ENCODE measurements at regions not wholly inside any gene's neighbourhood (a gene's known extent, or its start where the extent isn't known, plus 50 kb on each side); places are given as distances from the start of the nearest gene placed in this dataset.
"Not testable (repeated sequence)": the region's sequence is repeated elsewhere in the genome, so short reads cannot be mapped to it uniquely, and the experiment has no call there.

DNA sequence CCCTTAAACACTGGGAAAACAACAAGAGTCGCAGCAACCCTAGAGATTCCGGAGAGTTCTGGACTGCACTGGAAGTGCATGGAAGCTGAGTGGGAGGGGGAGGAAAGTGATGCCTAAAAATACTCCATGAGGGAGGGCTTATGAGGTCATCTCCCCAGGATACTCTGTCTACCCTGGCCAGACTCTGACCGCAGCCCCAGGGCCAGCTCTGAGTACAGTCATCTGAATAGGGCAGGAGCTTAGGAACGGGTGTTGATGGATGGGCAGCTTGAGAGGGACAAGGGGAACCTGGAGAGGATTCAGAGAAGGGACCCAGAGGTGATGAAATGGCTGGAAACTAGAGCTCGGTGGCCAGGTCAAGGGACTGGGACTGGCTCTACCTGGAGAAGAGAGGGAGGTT, 79.3 kb upstream of the IGFBP5 start:
- peak; percentile 69 for DNase-seq

- peak; percentile 21 for DNase-seq
Observed at GRCh38 chr2:216774180-216774579, 78.8 kb upstream of the IGFBP5 start.

GRCh38 chr2:216773072-216773471, 77.7 kb upstream of the IGFBP5 start:
- DNase-seq: no peak

GRCh38 chr2:216770717-216771116, 75.4 kb upstream of the IGFBP5 start:
- no peak for DNase-seq

- DNase-seq: no peak
Observed at GRCh38 chr2:216770050-216770449, 74.7 kb upstream of the IGFBP5 start.

- no peak for DNase-seq
Observed at GRCh38 chr2:216769626-216770025, 74.3 kb upstream of the IGFBP5 start.

GRCh38 chr2:216768908-216769411, 73.6 kb upstream of the IGFBP5 start:
- no peak for DNase-seq

DNA sequence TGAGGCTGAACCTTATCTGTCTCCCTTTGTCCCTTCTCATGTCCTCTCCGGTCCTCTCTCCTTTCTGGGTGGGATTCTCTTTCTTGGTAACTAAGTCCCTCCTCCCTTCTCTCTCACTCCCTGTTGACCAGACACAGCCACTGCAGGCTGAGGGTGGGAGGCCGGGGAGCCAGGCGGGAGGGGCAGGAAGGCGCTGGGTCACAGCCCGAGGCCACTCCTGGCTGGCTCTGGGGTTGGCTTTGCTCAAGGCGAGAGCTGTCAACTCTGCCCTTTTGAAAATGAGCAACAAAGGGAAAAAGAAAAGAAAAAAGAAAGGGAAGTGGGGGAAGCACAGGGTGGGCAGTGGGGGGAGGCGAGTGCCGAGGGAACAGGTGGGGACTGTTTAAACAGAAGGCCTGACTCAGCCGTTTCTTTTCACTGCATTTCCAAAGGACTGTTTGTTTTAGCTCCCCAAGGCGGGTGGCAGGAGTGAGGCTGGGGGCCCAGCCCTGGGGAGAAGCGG, 70.5 kb upstream of the IGFBP5 start:
- no peak for DNase-seq

GRCh38 chr2:216763396-216763795, 68.0 kb upstream of the IGFBP5 start:
- no peak for DNase-seq

- DNase-seq: no peak
Observed at GRCh38 chr2:216761809-216762208, 66.5 kb upstream of the IGFBP5 start.

- DNase-seq: no peak
Observed at GRCh38 chr2:216761133-216761532, 65.8 kb upstream of the IGFBP5 start.

- DNase-seq: no peak
Observed at GRCh38 chr2:216758256-216759155, 63.2 kb upstream of the IGFBP5 start.

DNA sequence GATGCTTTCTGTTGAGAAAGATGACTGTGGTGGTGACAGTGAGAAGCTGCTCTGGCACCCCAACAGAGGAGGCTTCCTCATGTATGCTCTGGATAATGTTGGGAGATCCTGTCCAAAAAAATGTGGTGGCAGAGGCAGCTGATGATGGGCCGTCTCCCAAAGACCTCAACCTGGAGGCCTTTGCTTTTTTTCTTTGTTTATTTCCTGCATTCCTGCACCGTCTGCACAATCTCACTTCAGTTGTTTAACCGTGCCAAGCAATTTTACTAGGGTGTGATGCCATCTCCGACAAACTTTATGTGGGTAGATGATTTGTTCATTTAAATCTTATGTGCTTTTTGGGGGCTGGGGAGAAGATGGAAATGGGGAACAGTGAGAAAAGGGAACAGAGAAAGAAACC, 62.2 kb upstream of the IGFBP5 start:
- no peak for DNase-seq

DNA sequence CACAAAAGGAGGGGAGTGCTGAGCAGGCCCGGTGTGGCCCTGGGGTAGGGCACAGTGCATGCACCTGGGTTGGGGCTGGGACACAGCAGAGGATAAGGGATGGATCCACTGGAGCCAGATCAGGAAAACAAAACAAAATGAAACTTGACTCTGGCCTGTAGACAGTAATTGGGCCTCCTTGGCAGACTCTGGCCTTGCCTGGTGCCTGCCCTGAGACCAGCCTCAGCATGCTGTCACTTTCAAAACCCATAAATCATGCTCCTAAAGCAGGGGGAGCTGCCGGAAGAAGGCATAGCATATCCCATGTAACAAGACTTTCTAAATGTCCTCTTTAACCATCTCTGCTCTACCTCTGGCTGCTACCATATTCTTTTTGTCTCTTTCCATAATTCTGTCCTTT, 61.1 kb upstream of the IGFBP5 start:
- no peak for DNase-seq

GRCh38 chr2:216754812-216755211, 59.5 kb upstream of the IGFBP5 start:
- no peak for DNase-seq

DNA sequence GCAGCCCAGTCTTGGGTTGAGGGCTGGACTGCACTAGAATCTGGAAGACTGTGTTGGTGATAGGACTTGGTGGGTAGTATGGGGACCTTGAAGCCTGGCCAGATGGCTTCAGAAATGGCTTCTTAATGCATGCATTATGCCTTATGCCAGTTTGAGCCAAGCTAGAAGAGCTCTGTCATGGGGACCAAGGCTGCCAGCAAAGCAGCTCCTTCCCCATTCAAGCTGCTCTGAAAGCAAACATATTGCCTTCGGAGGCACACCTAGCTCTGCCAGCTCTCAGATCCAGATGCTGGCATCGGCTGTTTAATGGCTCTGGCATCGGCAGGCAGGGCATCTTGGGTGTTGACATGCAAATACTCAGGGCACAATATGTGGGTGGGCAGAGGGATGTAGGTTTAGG, 59.0 kb upstream of the IGFBP5 start:
- no peak for DNase-seq

DNA sequence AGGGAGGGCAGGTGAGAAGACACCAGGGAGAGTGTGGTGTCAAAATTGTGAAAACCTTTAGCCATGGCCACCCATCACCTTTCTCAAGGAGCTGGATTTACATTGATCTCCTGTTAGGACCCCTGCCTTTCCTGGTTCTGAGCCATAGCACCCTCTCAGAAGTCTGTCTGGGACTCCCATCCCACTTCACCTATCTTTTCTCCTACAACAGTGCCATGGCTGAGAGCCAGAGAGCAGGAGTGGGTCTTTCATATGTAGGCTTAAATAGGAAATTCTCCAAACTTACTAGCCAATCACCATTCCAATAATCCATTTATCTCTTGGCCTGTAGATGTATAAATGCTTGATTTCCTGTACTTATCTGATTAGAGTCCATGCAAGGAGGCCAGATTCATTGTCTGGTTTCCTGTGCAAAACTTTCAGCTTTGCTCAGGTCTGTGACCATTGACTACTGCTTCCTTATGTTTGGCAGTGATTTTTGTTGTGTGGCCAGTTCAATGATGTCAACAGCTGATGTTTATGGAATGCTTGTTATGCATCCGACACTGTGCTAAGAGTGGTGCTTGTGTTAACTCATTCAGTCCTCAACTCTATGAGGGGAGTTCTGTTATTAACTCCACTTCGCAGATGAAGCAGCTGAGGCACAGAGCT, 57.6 kb upstream of the IGFBP5 start:
- DNase-seq: no peak

DNA sequence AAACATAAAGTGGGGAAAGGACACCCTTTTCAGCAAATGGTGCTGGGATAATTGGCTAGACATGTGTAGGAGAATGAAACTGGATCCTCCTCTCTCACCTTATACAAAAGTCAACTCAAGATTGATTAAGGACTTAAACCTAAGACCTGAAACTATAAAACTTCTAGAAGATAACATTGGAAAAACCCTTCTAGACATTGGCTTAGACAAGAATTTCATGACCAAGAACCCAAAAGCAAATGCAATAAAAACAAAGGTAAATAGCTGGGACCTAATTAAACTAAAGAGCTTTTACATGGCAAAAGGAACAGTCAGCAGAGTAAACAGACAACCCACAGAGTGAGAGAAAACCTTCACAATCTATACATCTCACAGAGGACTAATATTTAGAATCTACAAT, 55.4 kb upstream of the IGFBP5 start:
- not testable (repeated sequence) for DNase-seq

DNA sequence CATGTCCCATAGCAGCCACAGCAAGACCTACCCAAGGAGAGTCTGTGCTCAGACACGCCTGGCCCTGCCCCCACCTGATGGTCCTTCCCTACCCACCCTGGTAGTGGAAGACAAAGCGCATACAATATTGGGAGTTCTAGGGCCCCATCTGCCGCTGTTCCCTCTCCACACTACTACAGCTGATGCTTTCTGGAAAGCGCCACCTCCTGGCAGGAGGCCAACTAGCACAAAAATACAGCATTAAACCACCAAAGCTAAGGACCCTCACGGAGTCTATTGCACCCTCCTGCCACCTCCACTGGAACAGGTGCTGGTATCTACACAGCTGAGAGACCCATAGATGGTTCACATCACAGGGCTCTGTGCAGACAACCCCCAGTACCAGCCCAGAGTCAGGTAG, 50.9 kb upstream of the IGFBP5 start:
- DNase-seq: not testable (repeated sequence)

GRCh38 chr2:216745453-216745852, 50.1 kb upstream of the IGFBP5 start:
- DNase-seq: no peak
